ENCODE measurements at regions not wholly inside any gene's neighbourhood (a gene's known extent, or its start where the extent isn't known, plus 50 kb on each side); places are given as distances from the start of the nearest gene placed in this dataset.

GRCh38 chr6:14425805-14426204 is 308.2 kb downstream of the CD83 start:
- TF ChIP-seq CTCF (IDR thresholded peaks at IDR 0.05) (no peak), POLR2A (IDR thresholded peaks at IDR 0.05) (no peak)
